Mucosa of descending colon (tissue), 3 donors: ENCODE measurements at regions not wholly inside any gene's neighbourhood (a gene's known extent, or its start where the extent isn't known, plus 50 kb on each side); places are given as distances from the start of the nearest gene placed in this dataset.

Experiments
- ATAC-seq: fragments of 200-7000 bp; cut with Tn5 transposase; one replicate; pipeline ENCODE4 v1.9.1; 2020; ENCODE audit warnings: mild to moderate bottlenecking, moderate library complexity
- DNase-seq, 3 donors: peaks; one replicate each; pipeline ENCODE4 v3.0.0-alpha.2; 2020
- H3K36me3 ChIP-seq: fragments of 200-600 bp; one replicate; pipeline ENCODE4 v1.8.0; 2021; ENCODE audit warnings: low read depth, mild to moderate bottlenecking
- H3K4me1 ChIP-seq: fragments of 200-600 bp; one replicate; pipeline ENCODE4 v1.8.0; 2021; ENCODE audit warnings: low read depth, mild to moderate bottlenecking
- H3K4me3 ChIP-seq: fragments of 200-600 bp; one replicate; pipeline ENCODE4 v1.8.0; 2021; ENCODE audit warnings: mild to moderate bottlenecking
- H3K9me3 ChIP-seq: fragments of 200-600 bp; one replicate; pipeline ENCODE4 v1.8.0; 2021; ENCODE audit warnings: mild to moderate bottlenecking
- intact Hi-C, 2 donors: fragments of 100-400 bp; cut with DNase I in 1 of 2; cut with micrococcal nuclease in 1 of 2; formaldehyde crosslinking; loops; one replicate each; pipeline versions ENCODE4 v1.11.0 to v1.11.1; 2022; cut with DNase I, micrococcal nuclease
- TF ChIP-seq, protein P1 (sequence below): fragments of 200-600 bp; IDR thresholded peaks from one replicate; pipeline ENCODE4 v1.8.0; 2022; ENCODE audit warnings: antibody characterized with exemption, mild to moderate bottlenecking
- donor health status: DM: no; HTN: no; CAD: no; lungs with moderate emphysema.
- donor health status: DM: no; HTN: no; CAD: no.
- donor health status: DM: no; HTN: yes; CAD: no.

DNA sequence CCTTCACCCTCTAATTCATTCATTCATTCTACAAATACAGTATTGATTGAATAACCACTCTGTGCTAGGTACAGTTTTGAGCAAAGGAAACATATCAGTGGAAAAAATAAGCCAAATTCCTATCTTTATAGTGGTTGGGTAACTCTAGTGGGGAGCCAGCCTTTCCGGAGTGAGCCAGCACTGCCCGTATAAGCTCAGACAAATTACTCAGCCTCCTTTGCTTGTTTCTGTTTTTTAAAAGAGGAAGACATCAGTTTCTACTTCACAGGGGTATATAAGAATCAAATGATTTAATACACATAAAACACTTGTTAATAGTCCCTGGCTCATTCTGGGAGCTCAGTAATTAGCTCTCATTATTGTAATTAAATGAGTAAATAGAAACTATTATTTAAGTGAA is 238.2 kb upstream of the MAD2L1 start:
- ATAC-seq: no peak
- TF ChIP-seq, protein P1, sequence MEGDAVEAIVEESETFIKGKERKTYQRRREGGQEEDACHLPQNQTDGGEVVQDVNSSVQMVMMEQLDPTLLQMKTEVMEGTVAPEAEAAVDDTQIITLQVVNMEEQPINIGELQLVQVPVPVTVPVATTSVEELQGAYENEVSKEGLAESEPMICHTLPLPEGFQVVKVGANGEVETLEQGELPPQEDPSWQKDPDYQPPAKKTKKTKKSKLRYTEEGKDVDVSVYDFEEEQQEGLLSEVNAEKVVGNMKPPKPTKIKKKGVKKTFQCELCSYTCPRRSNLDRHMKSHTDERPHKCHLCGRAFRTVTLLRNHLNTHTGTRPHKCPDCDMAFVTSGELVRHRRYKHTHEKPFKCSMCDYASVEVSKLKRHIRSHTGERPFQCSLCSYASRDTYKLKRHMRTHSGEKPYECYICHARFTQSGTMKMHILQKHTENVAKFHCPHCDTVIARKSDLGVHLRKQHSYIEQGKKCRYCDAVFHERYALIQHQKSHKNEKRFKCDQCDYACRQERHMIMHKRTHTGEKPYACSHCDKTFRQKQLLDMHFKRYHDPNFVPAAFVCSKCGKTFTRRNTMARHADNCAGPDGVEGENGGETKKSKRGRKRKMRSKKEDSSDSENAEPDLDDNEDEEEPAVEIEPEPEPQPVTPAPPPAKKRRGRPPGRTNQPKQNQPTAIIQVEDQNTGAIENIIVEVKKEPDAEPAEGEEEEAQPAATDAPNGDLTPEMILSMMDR: no peak
- no peak for DNase-seq
- intact Hi-C loops: no loop called here
- no peaks in the 10 kb centered on the region for H3K36me3 ChIP-seq
- H3K4me1 ChIP-seq: no peaks in the 10 kb centered on the region
- no peak overlapping the region for H3K4me3 ChIP-seq
- no peaks in the 10 kb centered on the region for H3K9me3 ChIP-seq

DNA sequence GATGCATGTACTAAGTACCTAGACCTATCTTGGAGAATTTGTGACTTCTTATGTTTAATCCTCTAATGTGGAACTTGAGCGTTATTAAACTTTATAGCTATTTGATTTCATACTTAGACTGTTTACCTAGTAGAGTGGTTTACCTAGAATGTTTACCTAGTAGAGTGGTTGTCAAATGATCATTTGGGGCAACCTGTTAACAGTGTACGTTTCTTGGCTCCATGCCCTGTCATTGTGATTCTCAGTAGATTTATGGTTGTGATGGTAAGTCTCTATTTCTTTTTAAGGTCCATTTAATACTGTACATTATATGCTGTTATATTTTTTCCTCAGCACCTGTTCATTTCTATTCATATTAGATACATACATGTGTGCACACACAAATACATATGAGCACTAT is 233.0 kb upstream of the MAD2L1 start:
- no peaks in the 10 kb centered on the region for H3K4me1 ChIP-seq
- no peaks in the 10 kb centered on the region for H3K9me3 ChIP-seq
- H3K4me3 ChIP-seq: no peak overlapping the region
- intact Hi-C loops: no loop called here
- H3K36me3 ChIP-seq: no peaks in the 10 kb centered on the region
- ATAC-seq: peak; percentile 19
- peak in 1 of 3 donors; percentile 42 for DNase-seq
- TF ChIP-seq, protein P1: no peak

DNA sequence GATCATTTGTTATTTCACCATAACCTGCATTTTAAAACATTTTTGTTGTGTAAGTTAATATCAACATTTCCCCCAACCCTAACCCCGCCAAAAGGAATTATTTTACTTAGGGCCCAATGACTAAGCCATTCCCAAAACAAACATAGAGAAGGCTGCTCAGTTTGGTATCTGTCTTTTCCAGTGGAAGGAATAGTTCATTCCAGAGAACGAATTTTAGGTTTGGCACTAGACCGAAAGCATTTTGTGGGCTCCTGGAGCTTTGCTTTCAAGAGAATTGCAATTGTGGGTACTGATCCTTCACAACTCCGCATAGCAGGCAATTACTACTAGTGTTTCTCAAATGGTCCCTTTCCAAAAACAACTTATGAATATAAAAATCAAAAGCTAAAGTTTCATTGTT is 226.7 kb upstream of the MAD2L1 start:
- H3K9me3 ChIP-seq: no peaks in the 10 kb centered on the region
- DNase-seq: no peak
- H3K4me1 ChIP-seq: no peaks in the 10 kb centered on the region
- TF ChIP-seq, protein P1: no peak
- H3K36me3 ChIP-seq: no peaks in the 10 kb centered on the region
- H3K4me3 ChIP-seq: no peak overlapping the region
- intact Hi-C loops: no loop called here
- ATAC-seq: no peak

- DNase-seq (no peak), ATAC-seq (no peak)
These were observed 224.9 kb upstream of the MAD2L1 start for GRCh38 chr4:120291541-120291940.

GRCh38 chr4:120290553-120290952 is 223.9 kb upstream of the MAD2L1 start:
- TF ChIP-seq, protein P1: no peak
- H3K9me3 ChIP-seq: no peaks in the 10 kb centered on the region
- no peak for DNase-seq
- H3K4me3 ChIP-seq: no peak overlapping the region
- no peaks in the 10 kb centered on the region for H3K36me3 ChIP-seq
- H3K4me1 ChIP-seq: no peaks in the 10 kb centered on the region
- intact Hi-C loops: no loop called here
- ATAC-seq: no peak

More at GRCh38 chr4:120291541-120291940, 224.9 kb upstream of the MAD2L1 start:
- H3K9me3 ChIP-seq: no peaks in the 10 kb centered on the region
- H3K4me1 ChIP-seq: no peaks in the 10 kb centered on the region
- TF ChIP-seq, protein P1: no peak
- no peaks in the 10 kb centered on the region for H3K36me3 ChIP-seq
- no peak overlapping the region for H3K4me3 ChIP-seq
- intact Hi-C loops: no loop called here

DNA sequence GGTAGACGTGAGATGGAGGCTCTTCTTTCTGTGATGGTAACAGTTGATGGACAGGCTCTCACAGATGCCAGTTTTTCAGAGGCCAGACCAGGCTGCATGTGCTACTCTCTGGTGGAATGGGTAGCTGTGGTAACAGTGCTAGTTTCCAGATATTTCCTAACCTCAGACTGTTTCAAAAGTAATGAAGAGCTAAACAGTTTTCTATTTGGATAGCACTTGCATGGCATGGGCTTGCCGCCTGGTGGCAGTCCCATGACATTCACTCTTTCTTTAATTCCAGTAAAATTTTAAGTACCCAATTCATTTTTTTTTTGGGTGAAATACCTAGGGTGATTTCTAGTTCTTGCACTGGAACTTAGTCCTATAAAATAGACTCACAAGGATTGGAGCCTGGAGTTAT is 220.2 kb upstream of the MAD2L1 start:
- TF ChIP-seq, protein P1: no peak
- H3K9me3 ChIP-seq: no peaks in the 10 kb centered on the region
- H3K36me3 ChIP-seq: no peaks in the 10 kb centered on the region
- intact Hi-C loops: no loop called here
- no peak overlapping the region for H3K4me3 ChIP-seq
- no peaks in the 10 kb centered on the region for H3K4me1 ChIP-seq
- ATAC-seq: no peak
- DNase-seq: no peak
